GM18868 (cell line): ENCODE measurements at regions not wholly inside any gene's neighbourhood (a gene's known extent, or its start where the extent isn't known, plus 50 kb on each side); places are given as distances from the start of the nearest gene placed in this dataset.
A peak's percentile ranks its signal among the peaks of the same experiment; 100 is the strongest.

Experiments
- ATAC-seq: cut with Tn5 transposase; IDR thresholded peaks from one replicate; pipeline ENCODE4 v1.9.1; 2021; ENCODE audit warnings: mild to moderate bottlenecking, moderate library complexity; ENCODE audit not compliant: unreplicated experiment

DNA sequence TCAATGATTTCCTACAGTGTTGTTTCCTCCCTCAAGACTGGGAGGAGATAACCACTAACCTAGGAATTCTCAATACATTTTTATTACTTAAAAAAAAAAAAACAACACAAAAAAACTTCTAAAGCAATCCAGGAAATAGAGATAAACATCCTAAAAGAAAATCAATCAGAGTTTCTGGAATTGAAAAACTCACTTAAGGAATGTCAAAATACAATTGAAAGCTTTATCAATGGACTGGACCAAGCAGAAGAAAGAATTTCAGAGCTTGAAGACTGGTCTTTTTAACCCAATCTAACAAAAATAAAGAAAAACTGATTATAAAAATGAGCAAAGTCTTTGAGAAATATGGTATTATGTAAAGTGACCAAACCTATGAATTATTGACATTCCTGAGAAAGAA is 394.1 kb downstream of the XPNPEP1 start:
- no peak for ATAC-seq

- ATAC-seq = no peak
Measured at GRCh38 chr10:109517748-109518147, 405.6 kb downstream of the XPNPEP1 start.

DNA sequence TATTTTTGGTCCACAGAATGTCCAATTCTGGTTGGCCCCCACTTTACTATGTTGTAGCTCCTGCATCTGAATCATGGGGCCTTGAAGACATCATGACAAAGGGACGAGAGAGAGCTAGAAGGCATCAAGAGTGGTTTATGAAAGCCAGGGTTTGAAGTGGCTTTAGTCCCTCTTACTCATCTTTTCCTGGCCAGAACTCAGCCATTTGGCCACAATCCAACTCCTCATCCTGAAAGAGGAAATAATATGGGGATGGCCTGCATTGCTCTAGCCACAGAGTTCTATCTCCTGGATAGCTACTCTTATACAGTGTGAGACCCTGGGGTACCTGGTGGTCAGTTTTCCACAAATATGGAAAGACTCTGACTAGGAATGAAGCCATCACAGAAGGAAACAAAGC is 418.9 kb downstream of the XPNPEP1 start:
- ATAC-seq = no peak

GRCh38 chr10:109487691-109488090 is 435.6 kb downstream of the XPNPEP1 start:
- ATAC-seq = no peak

DNA sequence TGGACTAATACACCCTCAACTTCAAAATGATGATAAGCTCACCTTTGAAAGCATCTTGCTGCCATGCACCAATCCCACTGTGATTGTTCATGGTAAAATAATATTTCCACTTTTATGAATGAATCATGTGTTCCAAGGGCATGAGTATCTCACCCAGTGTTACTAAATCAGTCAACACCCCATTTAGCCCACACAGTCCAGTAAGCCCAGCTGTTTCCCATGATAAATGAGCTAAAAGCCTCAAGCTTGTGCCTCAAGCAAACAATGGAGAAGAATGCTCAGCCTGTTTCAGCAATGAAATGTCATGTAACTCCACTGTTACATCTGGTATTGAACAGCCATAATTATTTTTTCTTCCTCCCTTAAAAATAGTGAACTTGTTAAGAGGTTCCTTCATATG is 442.5 kb downstream of the XPNPEP1 start:
- no peak for ATAC-seq

DNA sequence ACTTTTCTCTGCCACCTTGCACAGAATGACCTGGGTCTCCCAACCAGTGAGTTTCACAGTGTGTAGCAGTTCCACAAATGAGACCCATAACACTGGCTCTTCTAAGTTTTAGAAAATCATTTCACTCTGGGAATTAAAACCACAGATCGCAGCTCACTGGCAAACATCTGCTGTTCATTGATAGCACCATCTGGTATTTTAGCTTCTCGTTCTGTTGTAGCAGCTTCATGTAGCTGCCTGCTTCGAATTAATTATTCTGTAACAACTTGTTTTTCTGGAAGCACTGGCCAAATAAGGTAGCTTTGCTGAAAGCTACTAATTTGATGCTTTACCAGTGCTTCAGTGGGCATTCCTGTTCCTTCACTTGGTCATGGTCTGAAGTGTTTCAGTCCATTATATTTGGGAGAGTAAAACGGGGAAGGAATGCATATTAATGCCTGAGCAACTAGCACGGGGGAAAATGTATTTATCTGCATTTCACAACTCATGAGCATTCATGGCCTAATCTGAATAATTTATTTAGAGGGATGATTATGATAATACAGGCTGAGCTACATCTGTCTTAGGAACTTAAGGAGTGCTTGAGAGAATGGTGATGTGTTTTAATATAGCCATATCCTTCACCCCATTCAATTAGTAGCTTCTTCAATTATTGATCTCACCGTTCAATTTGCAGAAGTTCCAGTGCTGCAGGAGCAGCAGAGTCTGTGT is 447.4 kb downstream of the XPNPEP1 start:
- no peak for ATAC-seq

GRCh38 chr10:109474812-109475211 is 448.5 kb downstream of the XPNPEP1 start:
- no peak for ATAC-seq

DNA sequence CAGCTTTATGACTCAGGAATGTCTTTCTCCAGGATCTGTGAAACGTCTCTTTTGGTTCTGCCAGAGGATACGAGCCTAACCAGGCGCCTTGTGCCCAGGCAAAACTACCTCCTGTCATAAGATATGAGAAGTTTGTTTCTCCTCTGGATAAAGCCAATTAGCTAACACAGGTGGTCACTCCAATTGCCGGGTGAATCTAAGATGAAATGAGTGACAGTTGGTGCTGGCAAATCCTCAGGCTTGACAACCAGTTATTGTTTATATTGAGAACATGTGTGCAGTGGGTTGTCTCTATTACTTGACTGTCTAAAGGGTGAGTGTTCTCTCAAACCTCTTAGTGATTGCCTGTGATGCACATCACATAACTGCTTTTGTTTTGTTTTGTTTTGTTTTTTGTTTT is 449.1 kb downstream of the XPNPEP1 start:
- no peak for ATAC-seq

DNA sequence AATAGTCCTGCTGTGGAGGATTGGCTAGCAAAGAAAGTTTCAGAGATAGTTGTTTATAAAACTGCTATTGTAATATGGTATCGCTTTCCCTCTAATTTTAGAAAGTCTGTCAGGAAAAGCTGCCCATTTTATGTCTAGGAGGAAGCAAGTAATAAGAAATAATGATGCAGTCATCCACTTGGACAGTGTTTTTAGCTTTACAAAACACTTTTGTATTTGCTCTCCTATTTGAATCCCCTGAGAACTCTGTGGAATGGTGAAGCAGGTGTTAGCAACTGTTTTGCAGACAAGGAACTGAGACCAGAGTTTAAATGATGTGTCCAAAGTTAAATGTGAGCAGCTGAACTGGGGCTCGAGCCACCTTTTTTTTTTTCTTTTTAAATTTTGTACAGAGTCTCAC is 455.8 kb downstream of the XPNPEP1 start:
- no peak for ATAC-seq

DNA sequence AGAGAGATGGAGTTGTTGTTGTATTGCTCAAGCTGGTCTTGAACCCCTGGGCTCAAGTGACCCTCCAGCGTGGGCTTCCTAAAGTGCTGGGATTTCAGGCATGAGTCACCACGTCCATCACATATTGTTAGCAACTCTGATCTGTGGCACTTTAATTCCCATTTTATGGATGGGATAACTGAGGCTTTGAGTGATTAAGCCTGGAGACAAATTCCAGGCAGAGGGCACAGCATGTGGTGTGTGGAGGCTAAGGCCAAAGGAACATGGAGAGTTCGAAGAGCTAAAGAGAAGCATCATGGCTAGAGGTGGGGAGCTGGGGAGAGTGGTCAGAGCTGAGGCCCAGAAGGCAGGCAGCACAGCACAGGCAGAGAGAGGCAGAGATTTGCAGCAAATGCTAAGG is 458.4 kb downstream of the XPNPEP1 start:
- ATAC-seq = no peak

DNA sequence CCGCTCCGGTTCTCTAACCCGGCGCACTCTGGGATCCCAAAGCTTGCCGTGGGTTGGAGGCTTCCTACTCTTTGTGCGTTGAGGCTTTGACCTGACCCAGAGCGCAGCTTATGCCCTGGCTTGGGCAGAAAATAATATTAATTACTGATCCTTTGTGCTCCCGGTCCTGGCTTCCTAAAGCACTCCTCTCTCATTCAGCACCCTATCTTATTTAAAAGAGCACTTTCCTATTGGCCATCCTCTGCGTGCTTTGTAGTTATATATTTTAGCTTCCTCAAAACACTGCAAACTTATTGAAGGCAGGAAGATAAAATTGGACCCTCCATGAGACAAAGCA is 466.0 kb downstream of the XPNPEP1 start:
- no peak for ATAC-seq

DNA sequence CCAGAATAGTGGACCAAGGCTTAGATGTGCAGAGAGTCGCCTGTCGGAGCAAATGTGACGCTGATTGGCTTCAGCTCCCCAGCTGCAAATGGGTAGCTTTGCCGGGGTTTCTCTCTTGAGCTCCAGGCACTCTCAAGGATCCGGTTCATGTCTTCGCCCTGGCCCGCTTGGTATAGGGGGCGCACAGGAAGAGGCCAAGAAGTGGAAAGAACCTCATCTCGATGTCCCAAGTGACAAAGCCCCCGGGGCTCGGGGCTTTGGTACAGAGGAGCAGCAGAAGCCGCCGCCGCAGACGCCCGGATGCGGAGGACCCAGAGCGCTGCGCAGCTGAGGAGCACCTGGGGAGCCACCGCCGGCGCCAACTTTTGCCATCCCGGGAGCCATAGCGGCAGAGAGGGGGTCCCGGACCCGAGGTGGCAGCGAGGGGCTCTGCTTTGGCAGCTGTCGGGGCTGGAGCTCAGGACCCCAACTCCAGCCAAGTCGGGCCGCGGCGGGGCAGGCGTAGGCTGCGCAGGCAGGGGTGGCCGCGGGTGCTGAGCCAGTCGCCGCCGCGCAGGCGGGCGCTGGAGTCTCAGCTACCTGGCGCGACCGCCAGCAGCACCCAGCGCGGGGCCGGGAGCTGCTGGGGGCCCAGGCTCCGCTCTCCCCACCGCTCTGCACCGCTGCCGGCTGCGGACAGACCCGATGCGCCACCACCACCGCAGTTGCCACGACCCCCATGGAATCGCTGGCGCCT is 466.6 kb downstream of the XPNPEP1 start:
- no peak for ATAC-seq

DNA sequence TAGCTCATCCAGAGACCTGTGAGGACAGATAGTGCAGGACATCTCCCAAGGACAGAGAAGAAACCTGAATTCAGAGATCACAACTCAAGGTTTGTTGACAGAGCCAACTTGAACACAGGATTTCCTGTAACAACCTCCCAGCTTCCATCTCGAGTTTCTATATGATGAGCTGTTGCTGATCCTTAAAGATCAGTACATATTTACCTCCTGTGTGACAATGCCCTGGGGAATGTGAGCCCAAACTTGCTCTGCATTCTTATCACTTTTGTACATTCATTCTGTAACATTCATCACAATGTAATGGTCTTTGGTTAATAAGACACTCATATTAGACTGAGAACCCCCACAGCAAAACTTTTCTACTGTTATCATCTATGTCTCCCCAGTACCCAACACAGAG is 468.6 kb downstream of the XPNPEP1 start:
- no peak for ATAC-seq

- no peak for ATAC-seq
Measured at GRCh38 chr10:109451879-109452278, 471.4 kb downstream of the XPNPEP1 start.

- no peak for ATAC-seq
Measured at GRCh38 chr10:109450702-109451101, 472.6 kb downstream of the XPNPEP1 start.

DNA sequence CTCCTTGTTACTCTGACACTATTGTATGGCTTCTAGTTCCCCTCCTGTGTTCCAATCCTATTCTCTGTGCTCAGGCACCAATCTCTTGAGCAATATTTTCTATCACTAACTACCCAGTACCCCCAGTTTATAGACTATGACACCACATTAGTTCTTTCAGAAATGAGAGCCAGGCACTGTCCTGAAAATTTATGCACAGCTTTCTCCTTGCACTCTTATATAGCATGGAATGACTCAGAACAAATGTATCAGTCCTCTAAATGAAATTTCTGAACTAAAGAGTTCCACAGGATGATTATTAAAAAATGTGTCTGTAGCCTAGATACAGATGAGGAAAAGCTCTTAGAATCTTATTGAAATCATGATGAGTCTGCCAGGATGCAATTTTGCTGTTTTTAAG is 489.9 kb downstream of the XPNPEP1 start:
- no peak for ATAC-seq

- no peak for ATAC-seq
Measured at GRCh38 chr10:109432281-109432680, 491.0 kb downstream of the XPNPEP1 start.

- peak; percentile 57 for ATAC-seq
Measured at GRCh38 chr10:109430799-109431198, 492.5 kb downstream of the XPNPEP1 start.

GRCh38 chr10:109430043-109430760 is 493.1 kb downstream of the XPNPEP1 start:
- peak; percentile 51 for ATAC-seq

GRCh38 chr10:109428775-109429491 is 494.4 kb downstream of the XPNPEP1 start:
- no peak for ATAC-seq

- ATAC-seq = no peak
Measured at GRCh38 chr10:109427411-109427810, 495.9 kb downstream of the XPNPEP1 start.
